Stimulated activated CD8-positive, alpha-beta memory T cell treated with anti-CD3 and anti-CD28 coated beads, Interleukin-15, amount 100 ng/mL, for 24 hours (primary cell): ENCODE measurements at regions not wholly inside any gene's neighbourhood (a gene's known extent, or its start where the extent isn't known, plus 50 kb on each side); places are given as distances from the start of the nearest gene placed in this dataset.
"Not testable (repeated sequence)": the region's sequence is repeated elsewhere in the genome, so short reads cannot be mapped to it uniquely, and the experiment has no call there.

Source experiments
- DNase-seq: peaks from one replicate; pipeline ENCODE4 v3.0.0-alpha.2; 2020; ENCODE audit warnings: low read depth

DNA sequence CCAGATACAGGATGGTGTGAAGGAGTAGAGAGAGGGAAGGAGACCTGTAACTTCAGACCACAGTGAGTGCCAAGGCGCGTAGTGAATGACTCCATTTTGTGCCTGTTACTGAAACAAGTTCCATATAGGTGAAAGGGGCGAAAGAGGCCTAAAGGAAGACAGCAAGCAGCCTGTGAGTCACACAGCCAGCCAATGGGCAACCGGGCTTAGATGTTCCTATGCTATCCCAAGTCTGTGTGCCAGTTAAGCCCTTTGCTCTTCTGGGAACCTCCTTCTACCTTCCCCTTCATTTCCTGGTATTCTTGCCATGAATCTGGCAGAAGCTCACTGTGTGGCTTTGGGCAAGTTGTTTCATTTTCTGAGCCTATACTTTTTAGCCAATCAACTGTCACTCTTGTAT is 161.8 kb upstream of the LDB2 start:
- DNase-seq: no peak

DNA sequence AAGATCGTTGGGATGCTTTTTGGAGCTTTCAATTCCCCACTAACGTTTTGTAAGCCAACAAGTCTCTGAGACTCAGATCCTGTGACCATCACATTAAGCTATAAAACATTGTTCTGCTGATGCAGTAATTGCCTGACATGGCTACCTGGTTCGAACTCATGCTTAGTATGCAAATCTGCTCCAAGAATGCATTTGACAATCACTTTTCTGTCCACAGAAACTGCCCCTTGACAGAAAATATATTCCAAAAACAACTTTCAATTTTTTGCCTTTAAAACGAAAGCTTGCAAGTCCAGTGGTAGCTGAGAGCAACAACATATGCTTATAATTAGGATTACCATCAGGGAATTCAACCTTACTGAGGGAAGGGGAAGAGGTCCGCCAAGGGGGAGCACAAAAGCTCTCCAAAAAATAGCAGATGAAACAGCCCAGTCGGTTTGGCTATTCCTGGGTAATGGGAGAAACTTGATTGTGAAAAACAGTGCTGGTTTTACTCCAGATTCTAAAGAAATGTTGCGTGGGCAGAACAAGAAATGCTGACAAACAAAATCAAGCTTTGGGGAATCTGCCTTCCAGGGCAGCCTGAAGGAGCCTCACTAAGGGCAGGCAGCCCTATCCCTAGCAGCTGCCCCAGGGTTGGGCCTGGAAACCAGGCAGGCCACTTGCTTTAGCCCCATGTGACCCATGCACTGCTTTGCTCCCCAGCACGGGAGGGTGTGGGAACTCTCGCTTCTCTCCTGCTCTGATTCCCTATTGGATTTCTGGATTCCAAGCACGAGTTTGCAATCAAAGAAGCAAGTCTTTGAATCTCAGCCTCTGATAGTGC is 160.7 kb upstream of the LDB2 start:
- no peak for DNase-seq

DNA sequence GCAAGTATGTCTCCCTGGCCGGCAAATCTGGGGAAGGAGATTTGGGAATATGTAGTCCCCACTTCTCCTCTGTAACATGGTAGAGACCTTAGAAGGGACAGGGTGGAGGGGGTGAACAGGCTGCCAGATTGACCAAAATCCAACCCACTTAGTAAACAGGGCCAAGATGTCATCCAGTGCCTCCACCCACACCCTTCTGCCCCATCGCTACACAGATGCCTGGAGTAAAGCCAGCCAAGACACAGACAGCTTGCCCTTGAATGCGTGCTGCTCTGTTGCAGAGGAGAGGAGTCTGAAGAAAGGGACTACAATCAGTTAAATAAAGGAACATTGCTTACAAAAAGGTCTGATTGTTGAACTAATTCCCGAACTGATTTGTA is 160.1 kb upstream of the LDB2 start:
- no peak for DNase-seq

DNA sequence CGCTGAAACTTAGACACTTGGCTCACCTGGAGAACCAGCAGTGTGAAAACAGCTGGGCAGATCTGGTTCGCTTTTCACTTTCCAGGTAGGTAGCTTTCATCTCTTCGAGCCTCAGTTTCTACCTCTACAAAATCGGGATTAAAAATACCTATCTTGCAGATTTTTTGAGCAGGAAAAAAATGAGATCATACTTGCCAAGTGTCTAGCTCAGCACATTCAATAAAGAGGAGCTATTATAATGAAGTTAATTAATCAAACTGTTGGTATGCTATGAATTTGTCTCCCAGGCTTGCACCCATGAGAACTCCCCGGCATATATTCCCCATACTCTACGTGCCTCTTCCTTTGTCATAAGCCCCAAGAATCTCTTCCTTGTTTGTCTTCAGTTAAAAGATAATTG is 158.6 kb upstream of the LDB2 start:
- DNase-seq: no peak

DNA sequence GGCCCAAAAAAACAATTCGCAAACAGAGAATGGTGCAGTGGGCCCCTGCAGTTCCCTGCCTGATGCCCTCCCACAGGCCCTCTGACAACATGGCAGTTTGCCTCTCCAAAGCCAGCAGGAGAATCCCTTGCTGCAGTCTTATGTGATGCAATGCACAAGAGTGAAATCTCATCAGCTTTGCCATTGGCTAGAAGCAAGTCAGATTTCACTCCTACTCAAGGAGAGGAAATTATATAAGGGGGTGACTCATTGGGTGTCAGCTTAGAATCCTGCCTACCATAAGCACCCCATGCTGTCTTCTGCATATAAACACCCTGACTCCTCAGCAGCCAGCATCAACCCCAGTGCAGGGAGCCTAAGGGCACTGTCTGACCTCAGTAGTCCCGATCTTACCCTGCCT is 157.3 kb upstream of the LDB2 start:
- DNase-seq: no peak

DNA sequence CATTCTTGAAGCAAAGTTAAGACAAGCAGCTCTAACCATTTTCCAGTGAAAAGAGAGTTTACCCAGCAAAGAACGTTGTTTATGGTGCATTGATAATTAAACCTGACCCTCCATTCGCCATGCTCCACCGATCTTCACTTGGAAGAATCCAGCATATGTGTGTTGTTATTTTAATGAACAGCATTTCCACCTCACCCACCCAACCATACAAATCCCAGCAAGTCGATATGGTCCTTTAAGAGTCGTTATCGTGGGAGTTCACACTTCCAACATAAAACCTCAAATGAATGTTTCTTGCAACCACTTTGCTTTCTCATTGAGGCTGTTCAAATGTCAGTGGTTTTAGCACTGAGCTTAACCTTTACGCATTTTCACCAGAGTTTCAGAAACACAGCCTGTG is 147.4 kb upstream of the LDB2 start:
- no peak for DNase-seq

DNA sequence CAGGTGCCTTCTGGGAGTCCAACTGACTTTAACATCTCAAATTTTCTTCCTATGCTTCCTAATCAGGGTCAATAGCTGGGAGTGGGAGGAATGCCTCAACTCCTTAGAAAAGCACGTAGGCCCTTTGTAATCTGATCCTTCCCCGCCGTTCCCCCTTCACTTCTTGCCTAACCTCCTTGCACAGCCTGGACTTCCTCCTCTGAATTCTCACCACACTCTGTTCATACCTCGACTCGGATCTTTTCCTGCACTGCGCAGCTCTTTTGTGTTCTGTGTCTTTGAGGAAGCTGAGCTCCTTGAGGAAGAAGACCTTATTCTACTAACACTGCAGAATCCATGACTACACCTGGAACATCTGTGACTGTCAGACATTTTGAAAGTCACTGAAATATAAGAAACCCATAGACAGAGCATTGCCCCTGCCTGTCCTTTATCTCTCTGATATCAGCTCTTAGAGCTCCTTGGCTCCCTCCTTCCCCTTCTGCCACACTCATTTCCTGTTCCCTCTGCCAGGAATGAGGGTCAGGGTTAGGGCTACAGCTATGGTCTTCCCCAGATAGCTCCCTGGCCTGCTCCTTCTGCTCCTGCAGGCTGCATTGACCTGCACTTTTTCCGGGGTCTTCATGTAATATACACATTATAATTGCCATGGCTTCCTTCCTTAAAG is 140.2 kb upstream of the LDB2 start:
- no peak for DNase-seq

DNA sequence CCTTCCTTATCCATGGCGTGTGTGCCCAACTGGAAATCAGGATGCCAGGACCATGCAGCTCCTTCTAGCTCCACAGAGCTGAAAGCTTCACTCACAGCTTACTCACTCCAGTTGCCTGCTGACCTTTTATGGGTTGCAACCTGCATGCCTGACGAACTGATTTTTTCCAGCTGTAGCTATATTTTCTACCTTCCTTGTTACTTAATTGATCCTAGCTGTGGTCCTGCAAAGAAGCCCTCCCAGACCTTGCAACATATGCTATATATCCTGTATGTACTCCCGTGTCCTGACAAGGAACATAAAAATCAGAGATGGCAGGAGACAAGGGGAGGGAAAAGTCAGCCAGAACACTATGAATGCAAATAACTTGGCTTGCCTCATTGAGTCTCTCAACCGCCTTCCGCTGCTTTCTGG is 135.3 kb upstream of the LDB2 start:
- no peak for DNase-seq

DNA sequence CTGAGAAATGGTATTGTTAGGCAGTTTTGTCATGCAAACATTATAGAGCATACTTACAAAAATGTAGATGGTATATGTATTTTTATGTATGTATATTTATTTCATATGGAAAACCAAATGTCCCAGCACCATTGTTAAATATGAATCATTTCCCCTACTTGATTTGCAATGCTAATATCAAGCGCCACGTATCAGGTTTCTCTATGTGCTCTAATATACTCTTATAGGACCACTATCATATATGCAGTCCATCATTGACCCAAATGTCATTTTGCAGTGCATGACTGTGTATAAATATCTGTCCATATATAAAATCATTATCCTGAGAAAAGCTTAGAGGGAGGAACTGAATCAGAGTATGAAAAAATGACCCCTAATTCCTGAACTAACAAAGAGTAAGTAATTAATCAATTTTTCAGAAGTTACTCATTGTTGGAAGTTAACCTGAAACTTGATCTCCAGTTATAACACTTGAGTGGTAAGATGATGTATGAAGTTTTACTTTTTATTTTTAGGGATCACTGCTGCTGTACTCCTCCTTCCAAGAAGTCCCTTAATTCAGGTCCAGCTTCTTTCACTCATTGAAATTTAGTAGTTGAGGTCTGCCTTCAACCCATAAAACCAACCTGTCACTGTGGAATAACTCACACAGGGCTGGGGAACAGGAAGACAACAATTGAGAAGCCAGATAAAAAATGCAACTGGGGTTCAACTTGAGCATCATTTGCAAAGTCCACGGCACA is 134.8 kb upstream of the LDB2 start:
- DNase-seq: no peak

DNA sequence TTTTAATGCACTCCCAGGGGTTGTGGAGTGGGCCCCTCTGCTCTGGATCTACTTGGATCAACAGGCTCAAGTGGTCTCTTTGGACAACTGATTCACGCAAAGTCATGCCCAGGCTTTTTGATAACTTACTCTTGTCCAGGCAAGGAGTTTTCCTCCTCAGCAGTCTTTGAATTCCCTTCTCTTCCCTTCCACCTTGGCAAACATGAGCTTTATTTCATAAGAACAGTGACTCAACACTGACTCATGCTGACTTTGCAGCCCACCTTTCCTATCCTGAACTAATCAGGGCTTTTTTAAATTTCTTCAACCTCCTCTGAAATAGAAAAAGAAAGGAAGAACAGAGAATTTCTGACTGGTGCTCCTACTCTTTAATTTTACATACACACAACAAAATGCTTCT is 132.1 kb upstream of the LDB2 start:
- DNase-seq: no peak

DNA sequence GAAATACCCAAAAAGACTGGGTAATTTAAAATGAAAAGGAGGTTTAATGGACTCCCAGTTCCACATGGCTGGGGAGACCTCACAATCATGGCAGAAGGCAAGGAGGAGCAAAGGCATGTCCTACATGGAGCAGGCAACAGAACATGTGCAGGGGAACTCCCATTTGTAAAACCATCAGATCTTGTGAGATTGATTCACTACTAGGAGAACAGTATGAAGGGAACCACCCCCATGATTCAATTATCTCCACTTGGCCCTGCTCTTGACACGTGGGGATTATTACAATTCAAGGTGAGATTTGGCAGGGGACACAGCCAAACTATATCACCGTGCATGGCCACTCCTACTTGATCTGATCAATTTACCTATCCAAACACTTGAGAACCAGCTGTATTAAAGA is 131.5 kb upstream of the LDB2 start:
- no peak for DNase-seq

DNA sequence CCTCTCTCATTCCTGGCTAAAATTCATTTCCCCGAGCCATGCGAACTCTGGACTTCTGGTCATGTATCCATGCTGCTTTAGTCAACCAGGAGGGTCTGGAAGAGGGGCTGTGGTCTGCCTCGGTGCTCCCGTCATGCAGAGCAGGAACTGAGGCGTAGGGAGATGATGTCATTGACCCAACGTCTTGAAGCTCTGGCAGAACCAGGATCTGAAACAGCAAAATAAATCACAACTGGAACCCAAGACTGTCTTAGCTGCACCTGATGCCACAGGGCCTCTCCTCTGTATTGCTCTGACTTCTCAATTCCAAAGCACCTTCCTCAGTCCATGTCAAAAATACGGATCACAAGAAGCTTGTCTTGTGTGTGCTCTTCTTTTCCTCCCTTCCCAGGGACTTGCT is 131.0 kb upstream of the LDB2 start:
- no peak for DNase-seq

DNA sequence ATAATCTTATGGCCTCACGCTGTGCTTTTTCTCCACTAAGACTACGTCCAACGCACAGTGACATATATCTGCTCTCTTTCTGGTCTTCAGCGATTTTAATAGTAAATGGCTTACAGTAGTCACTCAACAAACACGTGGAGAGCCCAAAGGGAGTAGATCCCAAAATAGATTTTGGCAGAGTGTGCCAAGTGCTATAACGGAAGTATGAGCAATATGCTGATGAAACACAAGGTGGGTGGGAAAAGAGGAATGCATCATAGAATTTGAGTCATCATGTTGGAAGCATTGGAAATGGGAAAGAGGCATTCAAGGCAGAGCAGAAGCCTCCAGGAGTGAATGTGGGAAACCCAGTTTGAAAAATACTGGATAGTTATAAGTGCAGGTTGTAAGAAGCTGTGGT is 129.1 kb upstream of the LDB2 start:
- DNase-seq: no peak

DNA sequence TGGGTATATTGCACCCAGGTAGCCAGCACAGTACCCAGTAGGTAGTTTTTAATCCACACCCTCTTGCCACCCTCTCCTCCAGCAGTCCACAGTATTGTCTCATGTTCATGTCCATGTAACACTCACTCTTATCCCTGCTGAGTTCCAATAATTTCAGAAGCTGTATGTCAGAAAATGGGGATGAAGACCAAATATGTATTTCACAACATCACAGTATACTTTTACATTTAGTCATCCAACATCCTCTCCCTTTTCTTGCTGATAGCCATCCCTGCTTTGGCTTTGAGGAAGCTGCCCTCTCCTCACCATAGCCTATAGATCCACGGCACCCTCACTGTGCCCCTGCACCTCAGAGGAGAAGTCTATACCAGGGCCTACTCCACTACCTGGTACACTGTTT is 126.0 kb upstream of the LDB2 start:
- no peak for DNase-seq

DNA sequence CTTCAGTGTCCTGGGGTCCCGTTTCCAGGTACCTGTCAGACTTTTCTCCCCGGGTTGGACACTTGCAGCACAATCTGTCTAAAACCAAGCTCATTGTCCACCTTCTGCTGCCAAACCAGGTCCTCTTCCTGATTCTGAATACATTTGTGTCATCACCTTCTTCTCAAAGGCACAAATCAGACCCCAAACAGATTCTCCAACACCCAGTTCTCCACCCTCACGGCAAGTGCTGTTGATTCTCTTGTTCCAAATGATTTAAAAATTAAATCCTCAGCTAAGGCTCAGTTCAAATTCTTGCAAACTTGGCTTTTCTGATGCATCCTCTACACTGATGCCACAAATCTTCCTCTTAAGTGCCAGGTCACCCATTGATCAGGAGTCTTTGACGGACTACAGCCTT is 122.5 kb upstream of the LDB2 start:
- DNase-seq: no peak

DNA sequence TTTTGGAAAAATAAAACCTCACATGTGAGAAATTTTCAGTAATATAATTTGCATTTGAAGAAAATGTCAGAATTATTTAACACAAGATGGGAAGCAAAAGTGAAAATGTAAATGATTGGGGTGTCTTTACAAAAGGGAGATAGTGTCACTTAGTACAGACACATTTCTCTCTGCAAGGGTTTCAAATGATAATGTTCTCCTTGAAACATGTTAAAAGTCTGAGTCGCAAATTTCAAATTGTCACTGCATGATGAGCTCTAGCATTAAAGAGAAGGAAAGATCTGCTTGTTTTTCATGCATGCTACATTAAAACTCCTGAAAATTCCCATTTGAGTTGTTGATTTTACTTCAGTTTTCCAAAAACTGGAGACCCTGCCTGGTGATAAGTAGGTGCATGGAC is 122.0 kb upstream of the LDB2 start:
- no peak for DNase-seq

DNA sequence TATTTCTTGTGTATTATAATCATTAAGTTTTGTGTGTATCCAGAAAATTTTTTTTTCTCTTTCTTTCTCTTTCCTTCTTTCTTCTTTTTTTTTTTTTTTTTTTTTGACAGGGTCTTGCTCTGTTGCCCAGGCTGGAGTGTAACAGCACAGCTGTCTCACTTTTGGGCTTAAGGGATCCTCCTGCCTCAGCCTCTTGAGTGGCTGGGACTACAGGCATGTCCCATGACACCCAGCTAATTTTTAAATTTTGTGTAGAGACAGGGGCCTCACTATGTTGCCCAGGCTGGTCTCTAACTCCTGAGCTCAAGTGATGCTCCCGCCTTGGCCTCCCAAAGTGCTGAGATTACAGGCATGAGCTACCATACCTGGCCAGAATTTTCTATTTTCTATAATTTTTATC is 120.2 kb upstream of the LDB2 start:
- not testable (repeated sequence) for DNase-seq

DNA sequence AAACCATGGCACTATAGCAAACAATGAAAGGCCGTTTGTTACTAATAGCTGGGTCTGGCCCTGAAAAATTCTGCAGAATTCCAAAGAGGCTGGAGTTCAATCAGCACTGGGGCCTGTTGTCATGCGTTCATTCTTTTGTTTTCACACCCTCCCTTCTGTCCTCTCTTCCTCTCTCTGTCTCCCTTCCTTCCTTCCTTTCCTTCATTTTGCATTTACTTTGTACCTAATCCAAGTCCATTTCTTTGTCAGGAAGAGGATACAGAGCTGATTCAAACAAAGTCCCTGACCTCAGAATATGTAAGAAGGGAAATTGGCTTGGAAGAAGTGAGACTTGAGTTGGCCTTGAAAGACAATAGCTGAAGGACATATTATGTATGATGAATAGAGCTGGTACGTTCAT is 119.6 kb upstream of the LDB2 start:
- no peak for DNase-seq

DNA sequence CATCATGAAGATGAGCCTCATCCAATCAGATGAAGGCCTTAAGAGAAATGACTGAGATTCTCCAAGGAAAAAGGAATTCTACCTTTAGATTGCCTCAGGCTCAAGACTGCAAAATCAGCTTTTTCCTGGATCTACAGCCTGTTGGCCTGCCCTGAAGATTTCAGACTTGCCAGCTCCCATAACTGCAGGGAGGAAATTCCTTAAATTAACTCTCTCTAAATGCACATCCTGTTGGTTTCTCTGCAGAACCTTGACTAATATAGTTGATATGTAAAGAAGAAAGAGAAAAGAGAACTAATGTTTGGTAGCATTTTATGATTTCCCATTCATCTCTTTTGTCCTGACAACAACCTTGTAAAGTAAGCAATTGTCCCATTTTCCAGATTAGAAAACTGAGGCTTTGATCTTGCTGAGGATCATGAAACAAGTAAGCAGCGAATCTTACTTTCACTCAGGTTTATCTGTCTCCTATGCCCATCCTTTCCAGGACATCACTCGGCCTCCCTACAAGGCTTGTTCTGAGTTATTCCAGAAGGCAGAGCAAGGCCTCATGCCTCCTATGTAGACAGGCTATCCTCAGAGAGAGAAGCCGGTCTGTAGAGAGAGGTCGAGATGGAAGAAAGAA is 115.0 kb upstream of the LDB2 start:
- DNase-seq: no peak

DNA sequence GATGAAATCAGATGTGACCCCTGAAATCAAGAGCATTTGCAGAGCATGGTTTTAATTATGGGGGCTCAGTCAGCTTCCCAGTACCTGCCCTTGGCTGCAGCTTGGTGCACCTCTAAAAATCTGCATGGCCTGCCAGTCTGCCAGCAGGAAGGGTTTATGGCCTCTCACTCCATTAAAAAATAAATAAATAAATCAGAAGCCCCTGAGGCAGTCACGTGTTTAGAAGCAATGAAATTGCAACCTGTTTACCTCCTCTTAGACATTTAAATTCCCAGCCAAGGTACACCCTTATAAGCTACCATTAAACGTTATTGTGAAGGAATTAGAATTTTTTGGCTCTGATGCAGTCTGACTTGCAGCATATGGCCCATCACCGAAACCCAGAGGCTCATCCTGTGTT is 114.0 kb upstream of the LDB2 start:
- no peak for DNase-seq

DNA sequence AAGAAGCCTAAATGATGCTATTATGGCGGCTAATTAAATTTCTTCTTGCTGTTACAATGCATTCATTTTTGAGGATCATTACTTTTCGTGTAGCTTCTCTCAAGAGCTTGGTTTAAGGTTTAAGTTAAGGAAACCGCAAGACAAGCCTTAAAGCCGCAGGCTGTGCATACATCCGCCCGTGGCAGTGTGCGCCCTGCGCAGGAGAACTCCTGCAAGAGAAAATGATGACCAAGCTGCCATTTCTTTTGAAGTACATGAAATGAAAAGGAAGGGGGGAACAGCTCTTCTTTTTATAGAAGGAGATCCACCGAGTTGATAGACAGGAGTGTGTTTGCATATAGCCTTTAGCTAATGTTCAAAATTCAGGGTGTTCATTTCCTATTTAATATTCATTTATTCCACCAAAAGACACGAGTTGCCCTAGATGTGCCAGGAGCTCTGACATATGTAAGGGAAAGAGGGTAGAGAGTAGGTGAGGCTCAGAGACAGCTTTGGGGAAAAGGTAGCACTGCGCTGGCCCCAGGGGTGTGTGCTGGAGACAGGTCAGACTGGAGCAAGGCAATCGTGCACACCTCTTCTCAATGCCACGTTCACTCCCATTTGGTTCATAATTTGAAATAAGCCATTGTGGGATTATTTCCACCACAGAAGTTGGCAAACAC is 112.1 kb upstream of the LDB2 start:
- DNase-seq: no peak

DNA sequence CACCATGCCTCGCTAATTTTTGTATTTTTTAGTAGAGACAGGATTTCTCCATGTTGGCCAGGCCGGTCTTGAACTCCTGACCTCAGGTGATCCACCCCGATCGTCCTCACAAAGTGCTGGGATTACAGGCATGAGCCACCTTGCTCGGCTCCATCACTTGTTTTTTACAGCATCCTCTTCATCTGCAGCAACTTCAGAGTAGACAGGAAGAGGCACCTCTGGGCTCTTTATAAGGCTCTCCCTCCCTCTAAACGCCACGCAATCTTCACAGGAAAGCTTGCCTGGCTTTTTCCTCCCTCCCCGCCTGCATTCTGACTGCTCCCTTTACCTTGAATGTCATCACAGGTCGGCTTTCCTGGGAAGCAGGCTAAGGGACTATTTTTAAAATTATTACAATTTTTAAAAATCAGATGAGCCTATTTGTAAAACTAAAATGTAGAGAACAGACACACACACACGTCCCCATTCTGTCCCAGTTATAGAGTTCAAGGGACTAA is 111.5 kb upstream of the LDB2 start:
- DNase-seq: no peak
